Psoas muscle (tissue), 7 donors: ENCODE measurements at regions not wholly inside any gene's neighbourhood (a gene's known extent, or its start where the extent isn't known, plus 50 kb on each side); places are given as distances from the start of the nearest gene placed in this dataset.

ENCODE experiments used
- ATAC-seq, 4 donors: fragments of 200-7000 bp; cut with Tn5 transposase; one replicate each; pipeline ENCODE4 v1.9.1; 2020; ENCODE audit warnings: moderate library complexity in 3 of 4, mild to moderate bottlenecking in 2 of 4
- DNase-seq, 2 donors: peaks; one replicate each; pipeline ENCODE4 v3.0.0-alpha.2; 2020
- H3K27ac ChIP-seq: fragments of 200-600 bp; one replicate; pipeline ENCODE4 v1.8.0; 2022
- H3K27me3 ChIP-seq, 3 donors: fragments of 200-600 bp in 1 of 3; one replicate each; pipeline versions ENCODE4 v1.6.1 to v1.8.0; 2013 to 2022; ENCODE audit warnings: low read length in 2 of 3, mild to moderate bottlenecking in 2 of 3, moderate library complexity in 1 of 3; ENCODE audit not compliant: insufficient read depth in 3 of 3
- H3K36me3 ChIP-seq, 2 donors: fragments of 200-600 bp in 1 of 2; one replicate each; pipeline versions ENCODE4 v1.6.1 to v1.8.0; 2013 to 2022; ENCODE audit warnings: low read depth in 1 of 2, mild to moderate bottlenecking in 1 of 2, moderate library complexity in 1 of 2; ENCODE audit not compliant: insufficient read depth in 1 of 2
- H3K4me1 ChIP-seq: fragments of 200-600 bp; one replicate; pipeline ENCODE4 v1.8.0; 2022
- H3K4me3 ChIP-seq: fragments of 200-600 bp; one replicate; pipeline ENCODE4 v1.8.0; 2022; ENCODE audit warnings: mild to moderate bottlenecking
- H3K9me3 ChIP-seq: fragments of 200-600 bp; one replicate; pipeline ENCODE4 v1.8.0; 2022
- CTCF ChIP-seq: fragments of 200-600 bp; IDR thresholded peaks from one replicate; pipeline ENCODE4 v1.8.0; 2022; ENCODE audit warnings: antibody characterized with exemption
- whole genome bisulfite sequencing, 3 donors: extraction: QIAGEN DNeasy Blood & Tissue Kit; methylation state at CpG; one replicate each; pipeline versions ENCODE4 v1.1.6 to v1.1.7; 2013; 5-methylcytosine and 5-hydroxymethylcytosine counted together
- intact Hi-C, 2 donors: fragments of 100-400 bp; cut with DNase I; formaldehyde crosslinking; loops; one replicate each; pipeline versions ENCODE4 v1.11.0 to v1.14.2; 2022
- donor health status: healthy with polysubstance abuse.
- donor health status: DM: no; HTN: no; CAD: no; lungs with moderate emphysema.
- donor health status: Bipolar disorder and iron deficiency.
- donor health status: healthy.
- donor health status: DM: yes; HTN: yes; CAD: no.
- donor health status: DM: no; HTN: no; CAD: no.
- donor health status: DM: yes; HTN: yes; CAD: no.

- H3K4me1 ChIP-seq, result no peaks in the 10 kb centered on the region
- 80 to 86% (median 86%) methylated on average over 2 of the region's 2 CpGs for WGBS, 3 donors
- no peak overlapping the region for H3K27ac ChIP-seq
- TF ChIP-seq CTCF, result no peak
- no peaks in the 10 kb centered on the region for H3K27me3 ChIP-seq
- no peaks in the 10 kb centered on the region for H3K9me3 ChIP-seq
- H3K4me3 ChIP-seq, result no peak overlapping the region
- intact Hi-C loops, result no loop called here
- H3K36me3 ChIP-seq, result no peaks in the 10 kb centered on the region
- ATAC-seq (no peak), DNase-seq (no peak)
Observed at GRCh38 chr17:71919186-71919585, 201.6 kb upstream of the SOX9 start.

GRCh38 chr17:71919896-71920295 lies 200.9 kb upstream of the SOX9 start:
- intact Hi-C loops, result loop anchor here in 1 of 2 donors (10.0 kb wide), 2 partner anchors 55 to 195 kb away; no protein-coding TSS in a partner anchor
- Histone ChIP-seq H3K4me3 (no peak overlapping the region), H3K9me3 (no peaks in the 10 kb centered on the region), H3K27ac (no peak overlapping the region), H3K4me1 (no peaks in the 10 kb centered on the region), H3K27me3 (no peaks in the 10 kb centered on the region), H3K36me3 (no peaks in the 10 kb centered on the region)
- no peak for DNase-seq
- WGBS, 3 donors, result 62 to 76% (median 66%) methylated on average over 7 of the region's 7 CpGs
- ATAC-seq, result no peak
- no peak for TF ChIP-seq CTCF

GRCh38 chr17:71921796-71922195 lies 199.0 kb upstream of the SOX9 start:
- DNase-seq (no peak), ATAC-seq (no peak)
- H3K27ac ChIP-seq, result peak overlapping the region; percentile 38
- no peaks in the 10 kb centered on the region for H3K36me3 ChIP-seq
- intact Hi-C loops, result loop anchor here in 1 of 2 donors (10.0 kb wide), 2 partner anchors 53 to 193 kb away; no protein-coding TSS in a partner anchor
- no peaks in the 10 kb centered on the region for H3K27me3 ChIP-seq
- H3K9me3 ChIP-seq, result no peaks in the 10 kb centered on the region
- no peak for TF ChIP-seq CTCF
- H3K4me3 ChIP-seq, result no peak overlapping the region
- peaks cover 6% of the 10 kb centered on the region for H3K4me1 ChIP-seq
- WGBS, 3 donors, result 84 to 95% (median 95%) methylated on average over 2 of the region's 2 CpGs

- Histone ChIP-seq H3K27me3 (no peaks in the 10 kb centered on the region), H3K36me3 (no peaks in the 10 kb centered on the region), H3K4me1 (peaks cover 7% of the 10 kb centered on the region), H3K27ac (peak overlapping the region; percentile 38), H3K9me3 (no peaks in the 10 kb centered on the region), H3K4me3 (no peak overlapping the region)
- TF ChIP-seq CTCF, result no peak
- intact Hi-C loops, result loop anchor here in 1 of 2 donors (10.0 kb wide), 2 partner anchors 52 to 192 kb away; no protein-coding TSS in a partner anchor
- peak in 2 of 4 donors; percentile 62 to 73 for ATAC-seq
- DNase-seq, result no peak
Observed at GRCh38 chr17:71922439-71922838, 198.4 kb upstream of the SOX9 start.

- Histone ChIP-seq H3K9me3 (no peaks in the 10 kb centered on the region), H3K4me3 (no peak overlapping the region), H3K36me3 (no peaks in the 10 kb centered on the region), H3K27me3 (no peaks in the 10 kb centered on the region), H3K4me1 (peaks cover 7% of the 10 kb centered on the region), H3K27ac (peak overlapping the region; percentile 20)
- DNase-seq, result no peak
- intact Hi-C loops, result loop anchor here in 1 of 2 donors (10.0 kb wide), 2 partner anchors 48 to 188 kb away; no protein-coding TSS in a partner anchor
- WGBS, 3 donors, result 22 to 31% (median 23%) methylated on average over 5 of the region's 5 CpGs
- peak; percentile 73 to 98 (median 90) for ATAC-seq
- no peak for TF ChIP-seq CTCF
Observed at GRCh38 chr17:71926746-71927398, 193.9 kb upstream of the SOX9 start.
